ENCODE measurements at regions not wholly inside any gene's neighbourhood (a gene's known extent, or its start where the extent isn't known, plus 50 kb on each side); places are given as distances from the start of the nearest gene placed in this dataset.

- in situ Hi-C loops (cut with MboI; ENCODE audit: low sequenced_read_pairs in 4 of 4) (loop anchor here in 3 of 4 donors (5.0 to 25.0 kb wide), 5 partner anchors 375 to 525 kb away; partner anchors contain the start of gene CITED2 (in 1 of the 3)), intact Hi-C loops (cut with DNase I; ENCODE audit: low total_unique reads) (loop anchor here (5.0 to 10.0 kb wide), 5 partner anchors 170 to 468 kb away; partner anchors contain the start of gene TXLNB)
- DNase-seq (peak in 1 of 2 donors; percentile 17), ATAC-seq (no peak)
- H3K4me1 ChIP-seq = peaks cover 66 to 73% of the 10 kb centered on the region in 2 donors
- TF ChIP-seq POLR2A (IDR thresholded peaks at IDR 0.05) = no peak
- TF ChIP-seq CTCF (IDR thresholded peaks at IDR 0.05 in 4 of 5, conservative IDR thresholded peaks at IDR 0.05 in 1 of 5) = no peak
- H3K4me3 ChIP-seq = no peak overlapping the region
- no peaks in the 10 kb centered on the region for H3K36me3 ChIP-seq
- peak overlapping the region; percentile 84 to 93 (median 89) for H3K27ac ChIP-seq
- no peaks in the 10 kb centered on the region for H3K9me3 ChIP-seq
- no peaks in the 10 kb centered on the region for H3K27me3 ChIP-seq
These were observed 388.2 kb upstream of the CITED2 start for GRCh38 chr6:139762587-139763031.

- intact Hi-C loops (cut with DNase I; ENCODE audit: low total_unique reads) = loop anchor here (5.0 to 10.0 kb wide), 5 partner anchors 168 to 465 kb away; partner anchors contain the start of gene TXLNB
- peak overlapping the region; percentile 84 to 93 (median 89) for H3K27ac ChIP-seq
- H3K9me3 ChIP-seq = no peaks in the 10 kb centered on the region
- H3K4me1 ChIP-seq = peaks cover 79 to 86% of the 10 kb centered on the region in 2 donors
- H3K36me3 ChIP-seq = no peaks in the 10 kb centered on the region
- in situ Hi-C loops (cut with MboI; ENCODE audit: low sequenced_read_pairs in 4 of 4) = loop anchor here in 3 of 4 donors (5.0 to 25.0 kb wide), 5 partner anchors 373 to 523 kb away; partner anchors contain the start of gene CITED2 (in 1 of the 3)
- no peak for ATAC-seq
- no peak overlapping the region for H3K4me3 ChIP-seq
- no peaks in the 10 kb centered on the region for H3K27me3 ChIP-seq
- TF ChIP-seq CTCF (IDR thresholded peaks at IDR 0.05 in 4 of 5, conservative IDR thresholded peaks at IDR 0.05 in 1 of 5) = no peak
- TF ChIP-seq POLR2A (IDR thresholded peaks at IDR 0.05) = no peak
- no peak for DNase-seq
These were observed 385.7 kb upstream of the CITED2 start for GRCh38 chr6:139760128-139760527.

GRCh38 chr6:139759086-139759485 lies 384.6 kb upstream of the CITED2 start:
- no peaks in the 10 kb centered on the region for H3K9me3 ChIP-seq
- no peaks in the 10 kb centered on the region for H3K36me3 ChIP-seq
- H3K4me1 ChIP-seq = peaks cover 81 to 85% of the 10 kb centered on the region in 2 donors
- no peak overlapping the region for H3K4me3 ChIP-seq
- intact Hi-C loops (cut with DNase I; ENCODE audit: low total_unique reads) = loop anchor here (10.0 kb wide), 1 partner anchor 624 kb away; the partner anchor contains the start of gene HECA
- ATAC-seq (no peak), DNase-seq (no peak)
- TF ChIP-seq CTCF (IDR thresholded peaks at IDR 0.05 in 4 of 5, conservative IDR thresholded peaks at IDR 0.05 in 1 of 5) = no peak
- TF ChIP-seq POLR2A (IDR thresholded peaks at IDR 0.05) = no peak
- in situ Hi-C loops (cut with MboI; ENCODE audit: low sequenced_read_pairs in 4 of 4) = loop anchor here in 3 of 4 donors (25.0 kb wide), 3 partner anchors 372 to 522 kb away; no protein-coding TSS in a partner anchor
- H3K27ac ChIP-seq = peak overlapping the region; percentile 77 to 93 (median 89)
- H3K27me3 ChIP-seq = no peaks in the 10 kb centered on the region

- H3K4me3 ChIP-seq = peak overlapping the region; percentile 6 to 17 (median 13)
- peak; percentile 44 to 58 for DNase-seq
These were observed 383.8 kb upstream of the CITED2 start for GRCh38 chr6:139758209-139758611.

More at GRCh38 chr6:139758209-139758611, 383.8 kb upstream of the CITED2 start:
- H3K27me3 ChIP-seq = no peaks in the 10 kb centered on the region
- in situ Hi-C loops (cut with MboI; ENCODE audit: low sequenced_read_pairs in 4 of 4) = loop anchor here in 3 of 4 donors (25.0 kb wide), 3 partner anchors 371 to 521 kb away; no protein-coding TSS in a partner anchor
- intact Hi-C loops (cut with DNase I; ENCODE audit: low total_unique reads) = loop anchor here (10.0 kb wide), 1 partner anchor 623 kb away; the partner anchor contains the start of gene HECA
- TF ChIP-seq CTCF (IDR thresholded peaks at IDR 0.05 in 4 of 5, conservative IDR thresholded peaks at IDR 0.05 in 1 of 5) = no peak
- TF ChIP-seq POLR2A (IDR thresholded peaks at IDR 0.05) = no peak
- H3K9me3 ChIP-seq = no peaks in the 10 kb centered on the region
- peak overlapping the region; percentile 77 to 93 (median 89) for H3K27ac ChIP-seq
- H3K4me1 ChIP-seq = peaks cover 83 to 84% of the 10 kb centered on the region in 2 donors
- H3K36me3 ChIP-seq = no peaks in the 10 kb centered on the region
- ATAC-seq = peak; percentile 80 to 90
